ENCODE measurements at regions not wholly inside any gene's neighbourhood (a gene's known extent, or its start where the extent isn't known, plus 50 kb on each side); places are given as distances from the start of the nearest gene placed in this dataset.

DNA sequence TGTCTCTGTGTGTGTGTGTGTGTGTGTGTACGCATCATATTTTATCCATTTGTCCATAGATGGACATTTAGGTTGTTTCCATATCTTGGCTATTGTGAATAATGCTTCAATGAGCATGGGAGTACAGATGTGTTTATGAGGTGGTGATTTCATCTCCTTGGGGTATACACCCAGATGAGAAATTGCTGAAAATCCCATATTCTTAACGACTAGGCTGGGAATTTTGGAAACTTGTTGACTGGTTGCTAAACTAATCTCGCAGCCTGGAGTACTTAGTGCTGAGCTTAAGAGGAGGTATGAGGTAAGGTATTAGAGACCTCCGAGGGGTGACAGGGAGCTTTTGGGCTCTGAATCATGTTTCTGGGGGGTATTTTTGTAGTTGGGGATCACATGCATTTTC, 66.0 kb upstream of the SPRED2 start:
- TF ChIP-seq, protein P1, sequence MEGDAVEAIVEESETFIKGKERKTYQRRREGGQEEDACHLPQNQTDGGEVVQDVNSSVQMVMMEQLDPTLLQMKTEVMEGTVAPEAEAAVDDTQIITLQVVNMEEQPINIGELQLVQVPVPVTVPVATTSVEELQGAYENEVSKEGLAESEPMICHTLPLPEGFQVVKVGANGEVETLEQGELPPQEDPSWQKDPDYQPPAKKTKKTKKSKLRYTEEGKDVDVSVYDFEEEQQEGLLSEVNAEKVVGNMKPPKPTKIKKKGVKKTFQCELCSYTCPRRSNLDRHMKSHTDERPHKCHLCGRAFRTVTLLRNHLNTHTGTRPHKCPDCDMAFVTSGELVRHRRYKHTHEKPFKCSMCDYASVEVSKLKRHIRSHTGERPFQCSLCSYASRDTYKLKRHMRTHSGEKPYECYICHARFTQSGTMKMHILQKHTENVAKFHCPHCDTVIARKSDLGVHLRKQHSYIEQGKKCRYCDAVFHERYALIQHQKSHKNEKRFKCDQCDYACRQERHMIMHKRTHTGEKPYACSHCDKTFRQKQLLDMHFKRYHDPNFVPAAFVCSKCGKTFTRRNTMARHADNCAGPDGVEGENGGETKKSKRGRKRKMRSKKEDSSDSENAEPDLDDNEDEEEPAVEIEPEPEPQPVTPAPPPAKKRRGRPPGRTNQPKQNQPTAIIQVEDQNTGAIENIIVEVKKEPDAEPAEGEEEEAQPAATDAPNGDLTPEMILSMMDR (IDR thresholded peaks at IDR 0.05): no peak
- H3K4me3 ChIP-seq (ENCODE audit: low read depth in 1 of 2, low read length in 1 of 2): no peak overlapping the region

DNA sequence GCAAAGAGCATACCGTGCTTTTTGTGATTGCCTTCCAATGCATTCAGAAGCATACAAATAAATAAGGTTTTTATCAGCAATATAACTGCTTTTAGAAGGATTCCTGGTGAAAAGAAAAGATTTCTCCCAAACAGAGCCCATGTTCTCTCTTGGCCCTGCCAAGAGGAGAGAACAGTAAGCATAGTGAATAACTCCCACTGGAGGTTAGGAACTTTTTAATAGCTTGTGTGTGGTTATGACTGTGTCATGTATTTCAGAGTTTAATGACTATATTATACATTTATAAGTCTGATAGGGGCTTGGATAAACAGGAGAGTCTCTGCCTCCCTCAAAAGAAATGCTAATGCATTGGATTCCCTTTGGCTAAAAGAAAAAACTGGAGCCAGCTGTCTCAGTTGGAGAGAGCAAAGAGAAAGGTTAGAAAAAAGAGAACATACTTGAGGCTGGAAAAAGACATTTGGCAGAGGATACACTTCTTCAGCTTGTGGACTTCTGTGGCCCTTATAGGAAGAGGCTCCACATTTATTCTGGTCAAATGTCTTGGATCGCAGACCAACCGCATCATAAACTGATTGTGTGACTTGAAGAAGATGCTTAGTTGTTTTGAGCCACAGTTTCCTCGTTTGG, 63.0 kb upstream of the SPRED2 start:
- H3K4me1 ChIP-seq (ENCODE audit: control insufficient read depth in 1 of 2, insufficient read depth in 1 of 2, low read depth in 1 of 2, low read length in 1 of 2): no peaks in the 10 kb centered on the region
- no peaks in the 10 kb centered on the region for H3K9me3 ChIP-seq
- no peak overlapping the region for H3K27ac ChIP-seq
- H3K4me3 ChIP-seq (ENCODE audit: low read depth in 1 of 2, low read length in 1 of 2): no peak overlapping the region
- H3K36me3 ChIP-seq: no peaks in the 10 kb centered on the region
- H3K27me3 ChIP-seq: no peaks in the 10 kb centered on the region
- TF ChIP-seq, protein P1 (IDR thresholded peaks at IDR 0.05): no peak

More for the DNA sequence above, 66.0 kb upstream of the SPRED2 start:
- no peaks in the 10 kb centered on the region for H3K9me3 ChIP-seq
- no peaks in the 10 kb centered on the region for H3K27me3 ChIP-seq
- H3K4me1 ChIP-seq (ENCODE audit: control insufficient read depth in 1 of 2, insufficient read depth in 1 of 2, low read depth in 1 of 2, low read length in 1 of 2): no peaks in the 10 kb centered on the region
- no peak overlapping the region for H3K27ac ChIP-seq
- H3K36me3 ChIP-seq: no peaks in the 10 kb centered on the region

DNA sequence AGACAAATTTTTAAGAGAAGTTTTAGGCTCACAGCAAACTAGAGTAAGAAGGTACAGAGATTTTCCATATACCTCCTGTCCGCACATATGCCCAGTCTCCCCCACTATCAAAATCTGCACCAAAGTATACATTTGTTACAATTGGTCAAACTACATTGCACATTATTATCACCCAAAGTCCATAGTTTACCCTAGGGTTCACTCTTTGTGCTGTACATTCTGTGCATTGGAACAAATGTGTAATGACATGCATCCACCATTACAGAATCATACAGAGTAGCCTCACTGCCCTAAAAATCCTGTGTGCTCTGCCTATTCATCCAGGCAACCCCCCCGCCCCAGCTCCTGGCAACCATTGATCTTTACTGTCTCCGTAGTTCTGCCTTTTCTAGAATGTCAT, 61.7 kb upstream of the SPRED2 start:
- no peaks in the 10 kb centered on the region for H3K36me3 ChIP-seq
- no peaks in the 10 kb centered on the region for H3K9me3 ChIP-seq
- TF ChIP-seq, protein P1 (IDR thresholded peaks at IDR 0.05): no peak

DNA sequence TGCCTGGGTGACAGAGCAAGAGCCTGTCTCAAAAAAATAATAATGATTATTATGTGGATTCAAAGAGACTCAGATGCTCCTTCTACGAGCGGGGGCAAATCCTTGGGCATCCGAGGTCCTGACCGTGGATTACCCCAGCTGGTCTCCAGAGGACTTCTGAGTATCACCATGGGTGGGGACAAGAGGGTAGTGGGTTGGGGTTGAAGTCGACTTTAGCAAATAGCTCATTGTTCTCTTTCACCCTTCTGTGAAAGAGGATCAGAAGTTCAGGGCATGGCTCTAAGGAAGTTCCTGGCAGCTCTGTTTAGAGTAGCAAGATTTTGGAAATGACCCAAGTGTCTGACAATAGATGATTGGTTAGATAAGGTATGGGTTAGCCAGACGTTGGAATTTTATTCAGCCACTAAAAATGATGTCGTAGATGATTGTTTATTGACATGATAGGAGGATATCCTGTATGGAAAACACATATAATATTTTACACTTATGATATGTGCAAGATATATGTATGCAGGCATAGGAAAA, 59.0 kb upstream of the SPRED2 start:
- TF ChIP-seq, protein P1 (IDR thresholded peaks at IDR 0.05): no peak
- no peaks in the 10 kb centered on the region for H3K36me3 ChIP-seq
- no peak overlapping the region for H3K4me3 ChIP-seq (ENCODE audit: low read depth in 1 of 2, low read length in 1 of 2)
- no peaks in the 10 kb centered on the region for H3K4me1 ChIP-seq (ENCODE audit: control insufficient read depth in 1 of 2, insufficient read depth in 1 of 2, low read depth in 1 of 2, low read length in 1 of 2)
- no peaks in the 10 kb centered on the region for H3K9me3 ChIP-seq
- H3K27ac ChIP-seq: no peak overlapping the region
- H3K27me3 ChIP-seq: no peaks in the 10 kb centered on the region

More for the DNA sequence above, 61.7 kb upstream of the SPRED2 start:
- Histone ChIP-seq H3K4me3 (ENCODE audit: low read depth in 1 of 2, low read length in 1 of 2) (no peak overlapping the region), H3K4me1 (ENCODE audit: control insufficient read depth in 1 of 2, insufficient read depth in 1 of 2, low read depth in 1 of 2, low read length in 1 of 2) (no peaks in the 10 kb centered on the region), H3K27me3 (no peaks in the 10 kb centered on the region), H3K27ac (no peak overlapping the region)

DNA sequence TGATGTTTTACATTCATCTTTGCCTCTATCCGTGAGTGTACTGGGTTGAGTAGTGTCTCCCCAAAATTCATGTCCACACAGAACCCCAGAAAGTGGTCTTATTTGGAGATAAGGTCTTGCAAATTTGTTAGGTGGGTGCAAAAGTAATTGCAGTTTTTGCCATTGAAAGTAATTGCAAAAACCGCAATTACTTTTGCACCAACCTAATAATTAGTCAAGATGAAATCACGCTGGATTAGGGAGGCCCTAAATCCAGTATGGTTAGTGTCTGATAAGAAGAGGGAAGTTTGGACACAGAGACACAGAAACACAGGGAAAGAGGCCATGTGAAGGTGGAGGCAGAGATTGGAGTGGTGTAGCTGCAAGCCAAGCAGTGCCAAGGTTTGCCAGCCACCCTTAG, 57.8 kb upstream of the SPRED2 start:
- Histone ChIP-seq H3K36me3 (no peaks in the 10 kb centered on the region), H3K27ac (no peak overlapping the region), H3K4me1 (ENCODE audit: control insufficient read depth in 1 of 2, insufficient read depth in 1 of 2, low read depth in 1 of 2, low read length in 1 of 2) (no peaks in the 10 kb centered on the region), H3K4me3 (ENCODE audit: low read depth in 1 of 2, low read length in 1 of 2) (no peak overlapping the region), H3K27me3 (no peaks in the 10 kb centered on the region), H3K9me3 (no peaks in the 10 kb centered on the region)
- TF ChIP-seq, protein P1 (IDR thresholded peaks at IDR 0.05): no peak
